SK-N-SH (cell line): ENCODE measurements at regions not wholly inside any gene's neighbourhood (a gene's known extent, or its start where the extent isn't known, plus 50 kb on each side); places are given as distances from the start of the nearest gene placed in this dataset.

Experiments
- CTCF ChIA-PET: fragments of 300-600, 350-600 bp; formaldehyde crosslinking; extraction: SDS; loops from one replicate; lab custom pipeline; 2021; lab: Yijun Ruan, JAX
- POLR2A ChIA-PET: fragments of 350-600 bp; sonication (Branson Sonifier 250); formaldehyde crosslinking; extraction: SDS; loops from one replicate; lab custom pipeline; 2020; ENCODE audit warnings: antibody characterized with exemption, inconsistent platforms; lab: Yijun Ruan, JAX
- DNase-seq: peaks from one replicate; pipeline ENCODE4 v3.0.0; 2012
- H2AFZ ChIP-seq: fragments of 200-600 bp; sonication (generic); 2 replicates; pipeline ENCODE4 v1.8.1; 2016; ENCODE audit warnings: antibody characterized with exemption, mild to moderate bottlenecking, low read depth
- H3F3A ChIP-seq: fragments of 200-600 bp; sonication (generic); replicated peaks from 2 replicates; pipeline ENCODE3; 2016; ENCODE audit warnings: antibody characterized with exemption, mild to moderate bottlenecking; ENCODE audit not compliant: insufficient read depth
- H3K27ac ChIP-seq, 2 experiments: fragments of 200-500 bp in 1 of 2; fragments of 200-600 bp in 1 of 2; sonication (Bioruptor generic) in 1 of 2; sonication (generic), shearing (Covaris generic) in 1 of 2; 2 replicates each; pipeline versions ENCODE4 v1.5.1 to v1.6.1; 2014 to 2016; ENCODE audit warnings: low read depth in 2 of 2, inconsistent platforms in 1 of 2, low read length in 1 of 2, mild to moderate bottlenecking in 1 of 2, mixed read lengths in 1 of 2
- H3K27me3 ChIP-seq: fragments of 200-600 bp; sonication (generic), shearing (Covaris generic); 2 replicates; pipeline ENCODE4 v1.6.1; 2016; ENCODE audit warnings: mixed run types; ENCODE audit not compliant: insufficient read depth
- H3K36me3 ChIP-seq, 2 experiments: fragments of 200-500 bp in 1 of 2; fragments of 200-600 bp in 1 of 2; sonication (Bioruptor generic) in 1 of 2; sonication (generic) in 1 of 2; replicated peaks in 1 of 2; 2 replicates each; pipeline versions ENCODE3 to v1.5.1; 2014 to 2016; ENCODE audit warnings: low read length in 1 of 2, mild to moderate bottlenecking in 1 of 2; ENCODE audit not compliant: insufficient read depth in 2 of 2, control insufficient read depth in 1 of 2
- H3K4me1 ChIP-seq, 2 experiments: fragments of 200-500 bp in 1 of 2; fragments of 200-600 bp in 1 of 2; sonication (Bioruptor generic) in 1 of 2; sonication (generic), shearing (Covaris generic) in 1 of 2; 2 replicates each; pipeline versions ENCODE4 v1.5.1 to v1.6.1; 2014 to 2016; ENCODE audit warnings: low read depth in 1 of 2, low read length in 1 of 2, mixed run types in 1 of 2; ENCODE audit not compliant: insufficient read depth in 2 of 2, control insufficient read depth in 1 of 2
- H3K4me2 ChIP-seq: fragments of 200-600 bp; sonication (generic), shearing (Covaris generic); 2 replicates; pipeline ENCODE4 v1.6.1; 2017; ENCODE audit warnings: mixed run types
- H3K4me3 ChIP-seq, 2 experiments: fragments of 200-500 bp in 1 of 2; fragments of 200-600 bp in 1 of 2; sonication (Bioruptor generic) in 1 of 2; sonication (generic), shearing (Covaris generic) in 1 of 2; 2 replicates each; pipeline versions ENCODE4 v1.5.1 to v1.8.1; 2014 to 2016; ENCODE audit warnings: low read depth in 2 of 2, inconsistent platforms in 1 of 2, low read length in 1 of 2, mild to moderate bottlenecking in 1 of 2, mixed read lengths in 1 of 2, moderate library complexity in 1 of 2
- H3K79me2 ChIP-seq: fragments of 200-600 bp; sonication (generic); 2 replicates; pipeline ENCODE4 v1.8.1; 2017; ENCODE audit warnings: mild to moderate bottlenecking; ENCODE audit not compliant: insufficient read depth
- H3K9ac ChIP-seq: fragments of 200-600 bp; sonication (generic); 2 replicates; pipeline ENCODE4 v1.6.1; 2017; ENCODE audit warnings: mixed run types
- H3K9me2 ChIP-seq: fragments of 200-600 bp; sonication (generic); 2 replicates; pipeline ENCODE4 v1.6.1; 2017; ENCODE audit warnings: mixed run types
- H3K9me3 ChIP-seq: fragments of 200-600 bp; sonication (generic); 2 replicates; pipeline ENCODE4 v1.6.1; 2017; ENCODE audit warnings: mixed run types, mild to moderate bottlenecking, moderate library complexity
- H4K20me1 ChIP-seq: fragments of 200-600 bp; sonication (generic); 2 replicates; pipeline ENCODE4 v1.6.1; 2017; ENCODE audit warnings: mild to moderate bottlenecking, mixed run types; ENCODE audit not compliant: insufficient read depth
- ELF1 ChIP-seq: IDR thresholded peaks from 2 replicates; pipeline ENCODE4 v1.4.0; 2012
- EZH2phosphoT487 ChIP-seq: fragments of 200-600 bp; sonication (generic); IDR thresholded peaks from 2 replicates; pipeline ENCODE4 v1.6.1; 2017; ENCODE audit warnings: low read depth, mixed run types, mild to moderate bottlenecking, antibody characterized with exemption, moderate library complexity, borderline replicate concordance
- FOXM1 ChIP-seq: IDR thresholded peaks from 2 replicates; pipeline ENCODE4 v1.4.0; 2012; ENCODE audit warnings: low read depth, mild to moderate bottlenecking
- GATA2 ChIP-seq: sonication (generic); formaldehyde crosslinking; IDR thresholded peaks from 2 replicates; pipeline ENCODE4 v1.5.0; 2020; ENCODE audit warnings: mild to moderate bottlenecking, missing genetic modification reagents
- JUND ChIP-seq: IDR thresholded peaks from 2 replicates; pipeline ENCODE4 v1.4.0; 2012
- MEF2A ChIP-seq: IDR thresholded peaks from 2 replicates; pipeline ENCODE4 v1.4.0; 2012; ENCODE audit warnings: low read depth, borderline replicate concordance
- RAD21 ChIP-seq: IDR thresholded peaks from 2 replicates; pipeline ENCODE4 v1.6.1; 2012; ENCODE audit warnings: mild to moderate bottlenecking, low read length
- RCOR1 ChIP-seq: fragments of 150-350 bp; IDR thresholded peaks from 2 replicates; pipeline ENCODE4 v1.6.1; 2017; ENCODE audit warnings: antibody characterized with exemption, low read length
- RFX5 ChIP-seq: IDR thresholded peaks from 2 replicates; pipeline ENCODE4 v1.6.1; 2012; ENCODE audit warnings: mild to moderate bottlenecking, improper control_type of control experiment, low read length
- RXRA ChIP-seq: IDR thresholded peaks from 2 replicates; pipeline ENCODE4 v1.4.0; 2012; ENCODE audit warnings: low read depth, mild to moderate bottlenecking, borderline replicate concordance
- SIN3A ChIP-seq: IDR thresholded peaks from 2 replicates; pipeline ENCODE4 v1.6.1; 2012; ENCODE audit warnings: low read depth, mild to moderate bottlenecking, low read length, moderate library complexity, borderline replicate concordance
- TCF12 ChIP-seq: IDR thresholded peaks from 2 replicates; pipeline ENCODE4 v1.4.0; 2012
- TEAD4 ChIP-seq: IDR thresholded peaks from 2 replicates; pipeline ENCODE4 v1.4.0; 2012; ENCODE audit warnings: mild to moderate bottlenecking, borderline replicate concordance; ENCODE audit not compliant: insufficient read depth
- YY1 ChIP-seq: IDR thresholded peaks from 2 replicates; pipeline ENCODE4 v1.4.0; 2012; ENCODE audit warnings: low read depth, mild to moderate bottlenecking
- WGBS: methylation state at CpG from one replicate; pipeline ENCODE4 v1.1.6; 2017; ENCODE audit warnings: low lambda C conversion rate; 5-methylcytosine and 5-hydroxymethylcytosine counted together
- TF ChIP-seq, protein P1 (sequence below): fragments of 200-600 bp; sonication (generic); IDR thresholded peaks from 2 replicates; pipeline ENCODE4 v1.6.1; 2017; ENCODE audit warnings: antibody characterized with exemption, mild to moderate bottlenecking, moderate library complexity
- TF ChIP-seq, protein P2 (sequence below): IDR thresholded peaks from 2 replicates; pipeline ENCODE4 v1.4.0; 2012; ENCODE audit warnings: low read depth, borderline replicate concordance
- TF ChIP-seq, protein P3 (sequence below): fragments of 150-350 bp; IDR thresholded peaks from 2 replicates; pipeline ENCODE4 v1.6.1; 2017; ENCODE audit warnings: antibody characterized with exemption, low read length, low read depth, borderline replicate concordance

DNA sequence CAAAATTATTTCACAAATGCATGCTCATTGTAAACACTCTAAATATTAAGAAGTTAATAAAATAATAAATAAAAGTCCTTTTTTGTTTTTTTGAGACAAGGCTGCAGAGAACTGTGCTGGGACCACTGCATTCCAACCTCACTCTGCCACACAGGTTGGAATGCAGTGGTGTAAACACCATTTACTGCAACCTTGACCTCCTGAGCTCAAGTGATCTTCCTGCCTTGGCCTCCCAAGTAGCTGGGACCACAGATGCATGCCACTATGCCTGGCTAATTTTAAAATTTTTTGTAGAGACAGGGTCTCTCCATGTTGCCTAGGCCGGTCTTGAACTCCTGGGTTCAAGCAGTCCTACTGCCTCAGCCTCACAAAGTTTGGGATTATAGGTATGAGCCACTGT lies 578.4 kb downstream of the ZIC1 start:
- Histone ChIP-seq H3K4me1 (no peaks in the 10 kb centered on the region), H3K9me2 (no peaks in the 10 kb centered on the region), H2AFZ (no peak overlapping the region), H4K20me1 (no peaks in the 10 kb centered on the region), H3K9me3 (no peaks in the 10 kb centered on the region), H3F3A (no peaks in the 10 kb centered on the region), H3K79me2 (no peaks in the 10 kb centered on the region), H3K4me3 (no peak overlapping the region), H3K4me2 (no peak overlapping the region), H3K27ac (no peak overlapping the region), H3K9ac (no peak overlapping the region), H3K36me3 (no peaks in the 10 kb centered on the region), H3K27me3 (no peaks in the 10 kb centered on the region)
- WGBS = 94% methylated on average over 1 of the region's 1 CpG
- TF ChIP-seq MEF2A (no peak), EZH2phosphoT487 (no peak), GATA2 (CRISPR knock-in tag) (no peak), RFX5 (no peak), YY1 (no peak), RXRA (no peak)
- ChIA-PET POLR2A (no interaction called here), CTCF (interaction anchor here (0.5 kb wide), 1 partner anchor 22 kb away, joined by 3 read pairs; no protein-coding TSS in a partner anchor)
- DNase-seq = no peak

DNA sequence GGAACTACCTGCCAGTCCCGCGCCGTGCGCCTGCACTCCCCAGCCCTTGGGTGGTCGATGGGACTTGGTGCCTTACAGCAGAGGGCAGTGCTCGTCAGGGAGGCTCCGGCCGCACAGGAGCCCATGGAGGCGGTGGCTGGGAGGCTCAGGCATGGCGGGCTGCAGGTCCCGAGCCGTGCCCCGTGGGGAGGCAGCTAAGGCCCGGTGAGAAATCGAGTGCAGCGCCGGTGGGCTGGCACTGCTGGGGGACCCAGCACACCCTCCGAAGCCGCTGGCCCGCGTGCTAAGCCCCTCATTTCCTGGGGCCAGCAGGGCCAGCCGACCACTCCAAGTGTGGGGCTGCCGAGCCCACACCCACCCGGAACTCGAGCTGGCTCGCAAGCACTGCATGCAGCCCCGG lies 580.2 kb downstream of the ZIC1 start:
- no peak overlapping the region for H3K4me3 ChIP-seq
- no peak overlapping the region for H3K9ac ChIP-seq
- DNase-seq = no peak
- TF ChIP-seq RAD21 = no peak
- no peak for TF ChIP-seq JUND
- TF ChIP-seq, protein P1, sequence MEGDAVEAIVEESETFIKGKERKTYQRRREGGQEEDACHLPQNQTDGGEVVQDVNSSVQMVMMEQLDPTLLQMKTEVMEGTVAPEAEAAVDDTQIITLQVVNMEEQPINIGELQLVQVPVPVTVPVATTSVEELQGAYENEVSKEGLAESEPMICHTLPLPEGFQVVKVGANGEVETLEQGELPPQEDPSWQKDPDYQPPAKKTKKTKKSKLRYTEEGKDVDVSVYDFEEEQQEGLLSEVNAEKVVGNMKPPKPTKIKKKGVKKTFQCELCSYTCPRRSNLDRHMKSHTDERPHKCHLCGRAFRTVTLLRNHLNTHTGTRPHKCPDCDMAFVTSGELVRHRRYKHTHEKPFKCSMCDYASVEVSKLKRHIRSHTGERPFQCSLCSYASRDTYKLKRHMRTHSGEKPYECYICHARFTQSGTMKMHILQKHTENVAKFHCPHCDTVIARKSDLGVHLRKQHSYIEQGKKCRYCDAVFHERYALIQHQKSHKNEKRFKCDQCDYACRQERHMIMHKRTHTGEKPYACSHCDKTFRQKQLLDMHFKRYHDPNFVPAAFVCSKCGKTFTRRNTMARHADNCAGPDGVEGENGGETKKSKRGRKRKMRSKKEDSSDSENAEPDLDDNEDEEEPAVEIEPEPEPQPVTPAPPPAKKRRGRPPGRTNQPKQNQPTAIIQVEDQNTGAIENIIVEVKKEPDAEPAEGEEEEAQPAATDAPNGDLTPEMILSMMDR = no peak
- TF ChIP-seq MEF2A = no peak
- no peak for TF ChIP-seq SIN3A
- TF ChIP-seq, protein P2, sequence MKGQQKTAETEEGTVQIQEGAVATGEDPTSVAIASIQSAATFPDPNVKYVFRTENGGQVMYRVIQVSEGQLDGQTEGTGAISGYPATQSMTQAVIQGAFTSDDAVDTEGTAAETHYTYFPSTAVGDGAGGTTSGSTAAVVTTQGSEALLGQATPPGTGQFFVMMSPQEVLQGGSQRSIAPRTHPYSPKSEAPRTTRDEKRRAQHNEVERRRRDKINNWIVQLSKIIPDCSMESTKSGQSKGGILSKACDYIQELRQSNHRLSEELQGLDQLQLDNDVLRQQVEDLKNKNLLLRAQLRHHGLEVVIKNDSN = no peak
- no peak for TF ChIP-seq EZH2phosphoT487
- TF ChIP-seq ELF1 = no peak
- no peak for TF ChIP-seq TCF12
- no peak for TF ChIP-seq RFX5
- TF ChIP-seq FOXM1 = no peak
- no peak for TF ChIP-seq TEAD4
- TF ChIP-seq RCOR1 = no peak
- TF ChIP-seq, protein P3, sequence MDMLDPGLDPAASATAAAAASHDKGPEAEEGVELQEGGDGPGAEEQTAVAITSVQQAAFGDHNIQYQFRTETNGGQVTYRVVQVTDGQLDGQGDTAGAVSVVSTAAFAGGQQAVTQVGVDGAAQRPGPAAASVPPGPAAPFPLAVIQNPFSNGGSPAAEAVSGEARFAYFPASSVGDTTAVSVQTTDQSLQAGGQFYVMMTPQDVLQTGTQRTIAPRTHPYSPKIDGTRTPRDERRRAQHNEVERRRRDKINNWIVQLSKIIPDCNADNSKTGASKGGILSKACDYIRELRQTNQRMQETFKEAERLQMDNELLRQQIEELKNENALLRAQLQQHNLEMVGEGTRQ = no peak
- H3K27ac ChIP-seq = no peak overlapping the region
- WGBS = no CpG with 5 or more reads among the region's 27 CpGs
- POLR2A ChIA-PET = no interaction called here
- no peaks in the 10 kb centered on the region for H3K9me3 ChIP-seq
- no peaks in the 10 kb centered on the region for H3K9me2 ChIP-seq
- CTCF ChIA-PET = no interaction called here
- H3K36me3 ChIP-seq = no peaks in the 10 kb centered on the region
- H3K4me2 ChIP-seq = no peak overlapping the region
- no peaks in the 10 kb centered on the region for H3K27me3 ChIP-seq
- H3K79me2 ChIP-seq = no peaks in the 10 kb centered on the region
- no peaks in the 10 kb centered on the region for H4K20me1 ChIP-seq
- no peaks in the 10 kb centered on the region for H3F3A ChIP-seq
- no peaks in the 10 kb centered on the region for H3K4me1 ChIP-seq
- no peak overlapping the region for H2AFZ ChIP-seq
